ENCODE measurements at regions not wholly inside any gene's neighbourhood (a gene's known extent, or its start where the extent isn't known, plus 50 kb on each side); places are given as distances from the start of the nearest gene placed in this dataset.
A peak's percentile ranks its signal among the peaks of the same experiment; 100 is the strongest.

DNA sequence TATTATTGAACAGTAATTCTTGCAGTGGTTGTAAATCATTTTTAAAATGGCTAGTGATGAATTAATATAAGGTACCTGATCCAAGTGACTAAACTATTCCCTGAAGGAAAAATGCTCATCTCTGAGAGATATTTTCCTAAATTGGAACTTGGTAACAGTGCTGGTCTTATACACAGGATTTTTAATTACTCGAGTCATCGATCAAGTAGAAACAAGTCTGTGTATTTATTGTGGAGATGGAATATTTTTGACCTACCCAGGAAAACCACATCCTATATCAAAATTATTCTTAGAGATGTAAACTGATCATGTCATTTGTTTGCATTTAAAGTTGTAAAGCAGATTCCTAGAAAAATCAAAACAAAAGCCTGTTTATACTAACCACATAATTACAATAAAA is 166.9 kb downstream of the MOXD1 start:
- H3K9me3 ChIP-seq (ENCODE audit: control insufficient read depth, low read depth, low read length) = no peaks in the 10 kb centered on the region
- dilution Hi-C loops (cut with MboI; ENCODE audit: extremely low pct_ligation_motif_present, low sequenced_read_pairs) = no loop called here

DNA sequence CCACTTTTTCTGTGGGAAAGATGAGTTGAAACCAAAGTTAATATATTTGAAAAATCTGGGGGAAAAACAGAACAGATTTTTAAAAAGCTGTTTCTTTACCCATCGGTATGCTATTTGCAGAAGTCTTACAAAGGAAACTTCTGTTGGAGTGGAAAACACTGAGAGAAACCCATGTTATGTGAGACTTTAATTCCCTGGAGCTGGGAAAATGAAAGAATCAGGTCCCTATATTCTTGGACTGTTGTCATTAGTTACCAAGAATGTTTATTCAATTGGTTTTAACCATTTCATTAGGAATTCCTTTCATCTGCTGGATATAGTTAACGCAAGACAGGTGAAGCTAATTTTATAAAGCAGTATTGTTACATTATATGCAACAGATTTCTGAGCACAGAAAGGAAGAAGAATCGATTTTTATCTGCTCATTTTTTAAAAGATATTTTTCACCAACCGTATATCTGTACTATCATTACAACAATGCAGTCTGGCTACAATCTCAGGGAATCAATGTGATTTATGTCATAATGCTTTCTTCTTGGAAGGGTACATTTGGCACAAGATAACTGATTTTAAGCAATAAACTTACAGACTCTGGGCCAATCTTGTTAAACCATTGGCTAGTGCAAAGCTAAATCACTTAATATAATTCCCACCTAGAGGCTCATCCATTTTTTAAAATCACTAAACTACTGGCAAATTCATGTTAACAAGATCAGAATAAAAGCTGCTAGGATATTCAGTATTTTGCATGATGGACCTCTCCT is 170.0 kb downstream of the MOXD1 start:
- no peak overlapping the region for H3K9ac ChIP-seq (ENCODE audit: control insufficient read depth, extremely low read depth, insufficient read depth, low read length)
- no peak for FAIRE-seq
- H3K27ac ChIP-seq (ENCODE audit: control insufficient read depth, insufficient read depth, low read length) = no peak overlapping the region
- H3K36me3 ChIP-seq (ENCODE audit: control insufficient read depth in 2 of 2, extremely low read depth in 1 of 2, insufficient read depth in 2 of 2, low read length in 2 of 2) = no peaks in the 10 kb centered on the region
- dilution Hi-C loops (cut with MboI; ENCODE audit: extremely low pct_ligation_motif_present, low sequenced_read_pairs) = no loop called here
- H3K4me2 ChIP-seq (ENCODE audit: control insufficient read depth, extremely low read depth, insufficient read depth, low read depth, low read length) = no peak overlapping the region
- TF ChIP-seq, protein P1, sequence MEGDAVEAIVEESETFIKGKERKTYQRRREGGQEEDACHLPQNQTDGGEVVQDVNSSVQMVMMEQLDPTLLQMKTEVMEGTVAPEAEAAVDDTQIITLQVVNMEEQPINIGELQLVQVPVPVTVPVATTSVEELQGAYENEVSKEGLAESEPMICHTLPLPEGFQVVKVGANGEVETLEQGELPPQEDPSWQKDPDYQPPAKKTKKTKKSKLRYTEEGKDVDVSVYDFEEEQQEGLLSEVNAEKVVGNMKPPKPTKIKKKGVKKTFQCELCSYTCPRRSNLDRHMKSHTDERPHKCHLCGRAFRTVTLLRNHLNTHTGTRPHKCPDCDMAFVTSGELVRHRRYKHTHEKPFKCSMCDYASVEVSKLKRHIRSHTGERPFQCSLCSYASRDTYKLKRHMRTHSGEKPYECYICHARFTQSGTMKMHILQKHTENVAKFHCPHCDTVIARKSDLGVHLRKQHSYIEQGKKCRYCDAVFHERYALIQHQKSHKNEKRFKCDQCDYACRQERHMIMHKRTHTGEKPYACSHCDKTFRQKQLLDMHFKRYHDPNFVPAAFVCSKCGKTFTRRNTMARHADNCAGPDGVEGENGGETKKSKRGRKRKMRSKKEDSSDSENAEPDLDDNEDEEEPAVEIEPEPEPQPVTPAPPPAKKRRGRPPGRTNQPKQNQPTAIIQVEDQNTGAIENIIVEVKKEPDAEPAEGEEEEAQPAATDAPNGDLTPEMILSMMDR (optimal IDR thresholded peaks at IDR 0.05 in 1 of 3, IDR thresholded peaks at IDR 0.05 in 1 of 3, conservative IDR thresholded peaks at IDR 0.05 in 1 of 3; ENCODE audit: extremely low read depth in 1 of 3, insufficient read depth in 2 of 3, low read length in 3 of 3) = no peak
- TF ChIP-seq EZH2 (IDR thresholded peaks at IDR 0.05; ENCODE audit: low read length) = no peak
- peaks cover 9% of the 10 kb centered on the region for H3K4me1 ChIP-seq (ENCODE audit: control insufficient read depth, extremely low read depth, insufficient read depth, low read length)
- no peaks in the 10 kb centered on the region for H3K9me1 ChIP-seq (ENCODE audit: control insufficient read depth, extremely low read depth, insufficient read depth, low read length)
- H3K9me3 ChIP-seq (ENCODE audit: control insufficient read depth, low read depth, low read length) = no peaks in the 10 kb centered on the region
- H3K27me3 ChIP-seq (ENCODE audit: control insufficient read depth, extremely low read depth, insufficient read depth, low read length) = no peaks in the 10 kb centered on the region
- no peak for DNase-seq (ENCODE audit: low read depth, low spot score)
- H2AFZ ChIP-seq (ENCODE audit: control insufficient read depth, low read length) = no peak overlapping the region
- H3K4me3 ChIP-seq (ENCODE audit: control insufficient read depth in 2 of 3, extremely low read depth in 1 of 3, insufficient read depth in 2 of 3, low read depth in 1 of 3, low read length in 3 of 3) = no peak overlapping the region
- no peaks in the 10 kb centered on the region for H3K79me2 ChIP-seq (ENCODE audit: control insufficient read depth, insufficient read depth, low read length)
- no peaks in the 10 kb centered on the region for H4K20me1 ChIP-seq (ENCODE audit: control insufficient read depth, extremely low read depth, insufficient read depth, low read length)

More for the DNA sequence above, 166.9 kb downstream of the MOXD1 start:
- no peaks in the 10 kb centered on the region for H4K20me1 ChIP-seq (ENCODE audit: control insufficient read depth, extremely low read depth, insufficient read depth, low read length)
- no peak for TF ChIP-seq EZH2 (IDR thresholded peaks at IDR 0.05; ENCODE audit: low read length)
- TF ChIP-seq, protein P1 (optimal IDR thresholded peaks at IDR 0.05 in 1 of 3, IDR thresholded peaks at IDR 0.05 in 1 of 3, conservative IDR thresholded peaks at IDR 0.05 in 1 of 3; ENCODE audit: extremely low read depth in 1 of 3, insufficient read depth in 2 of 3, low read length in 3 of 3) = no peak
- H3K4me1 ChIP-seq (ENCODE audit: control insufficient read depth, extremely low read depth, insufficient read depth, low read length) = peaks cover 9% of the 10 kb centered on the region
- no peak overlapping the region for H3K4me3 ChIP-seq (ENCODE audit: control insufficient read depth in 2 of 3, extremely low read depth in 1 of 3, insufficient read depth in 2 of 3, low read depth in 1 of 3, low read length in 3 of 3)
- no peaks in the 10 kb centered on the region for H3K9me1 ChIP-seq (ENCODE audit: control insufficient read depth, extremely low read depth, insufficient read depth, low read length)
- H3K36me3 ChIP-seq (ENCODE audit: control insufficient read depth in 2 of 2, extremely low read depth in 1 of 2, insufficient read depth in 2 of 2, low read length in 2 of 2) = no peaks in the 10 kb centered on the region
- H3K4me2 ChIP-seq (ENCODE audit: control insufficient read depth, extremely low read depth, insufficient read depth, low read depth, low read length) = peak overlapping the region; percentile 43
- no peaks in the 10 kb centered on the region for H3K27me3 ChIP-seq (ENCODE audit: control insufficient read depth, extremely low read depth, insufficient read depth, low read length)
- no peak overlapping the region for H2AFZ ChIP-seq (ENCODE audit: control insufficient read depth, low read length)
- DNase-seq (ENCODE audit: low read depth, low spot score) (no peak), FAIRE-seq (peak; percentile 49)
- H3K79me2 ChIP-seq (ENCODE audit: control insufficient read depth, insufficient read depth, low read length) = no peaks in the 10 kb centered on the region
- no peak overlapping the region for H3K27ac ChIP-seq (ENCODE audit: control insufficient read depth, insufficient read depth, low read length)
- H3K9ac ChIP-seq (ENCODE audit: control insufficient read depth, extremely low read depth, insufficient read depth, low read length) = no peak overlapping the region

Data from keratinocyte (primary cell).